B cell (primary cell): ENCODE measurements at regions not wholly inside any gene's neighbourhood (a gene's known extent, or its start where the extent isn't known, plus 50 kb on each side); places are given as distances from the start of the nearest gene placed in this dataset.

Experiments
- ATAC-seq: fragments of 200-7000 bp; cut with Tn5 transposase; one replicate; pipeline ENCODE4 v1.10.0; 2021; ENCODE audit warnings: low read depth, mild to moderate bottlenecking, moderate number of reproducible peaks, moderate library complexity
- CTCF ChIA-PET: fragments of 350-600 bp; sonication (Branson Sonifier 250); formaldehyde crosslinking; loops from one replicate; lab custom pipeline; 2021; ENCODE audit warnings: antibody characterized with exemption, inconsistent platforms; lab: Charles Lee
- POLR2A ChIA-PET: fragments of 350-600 bp; sonication (Branson Sonifier 250); formaldehyde crosslinking; loops from one replicate; lab custom pipeline; 2021; ENCODE audit warnings: antibody characterized with exemption; lab: Charles Lee
- DNase-seq: peaks from one replicate; pipeline ENCODE4 v3.0.0; 2013
- H2AFZ ChIP-seq: 2 replicates; pipeline ENCODE4 v1.6.1; 2012; ENCODE audit warnings: mild to moderate bottlenecking, low read depth, low read length; ENCODE audit not compliant: insufficient read depth, poor library complexity, severe bottlenecking
- H3K27ac ChIP-seq, 2 donors: 1 replicate in 1 of 2; 2 replicates in 1 of 2; pipeline ENCODE4 v1.5.1; 2012 to 2013; ENCODE audit warnings: low read length in 2 of 2, mild to moderate bottlenecking in 2 of 2, moderate library complexity in 1 of 2
- H3K27me3 ChIP-seq, 4 experiments: fragments of 200-600 bp in 1 of 4; sonication (generic) in 1 of 4; replicated peaks in 1 of 4; 1 replicate in 2 of 4; 2 replicates in 2 of 4; pipeline versions ENCODE4 v1.6.1 to v1.7.0; 2013 to 2016; ENCODE audit warnings: low read length in 3 of 4, mild to moderate bottlenecking in 2 of 4, mixed read lengths in 1 of 4, moderate library complexity in 1 of 4; ENCODE audit not compliant: insufficient read depth in 4 of 4, control insufficient read depth in 3 of 4; ENCODE audit errors: control extremely low read depth in 1 of 4
- H3K36me3 ChIP-seq, 2 experiments: replicated peaks in 1 of 2; 1 replicate in 1 of 2; 2 replicates in 1 of 2; pipeline versions ENCODE4 v1.6.1 to v1.7.1; 2013; ENCODE audit warnings: low read length in 1 of 2; ENCODE audit not compliant: insufficient read depth in 2 of 2, control insufficient read depth in 1 of 2; ENCODE audit errors: control extremely low read depth in 1 of 2, extremely low read depth in 1 of 2
- H3K4me1 ChIP-seq, 2 donors: fragments of 200-600 bp in 1 of 2; sonication (generic) in 1 of 2; 1 replicate in 1 of 2; 2 replicates in 1 of 2; pipeline versions ENCODE4 v1.5.1 to v1.6.1; 2013 to 2017; ENCODE audit warnings: low read length in 2 of 2; ENCODE audit not compliant: control insufficient read depth in 2 of 2, insufficient read depth in 2 of 2
- H3K4me2 ChIP-seq: replicated peaks from 2 replicates; pipeline ENCODE3; 2012; ENCODE audit warnings: mild to moderate bottlenecking, low read depth, low read length; ENCODE audit not compliant: poor library complexity, severe bottlenecking
- H3K4me3 ChIP-seq, 5 experiments: fragments of 200-600 bp in 1 of 5; sonication (generic) in 1 of 5; 1 replicate in 3 of 5; 2 replicates in 2 of 5; pipeline versions ENCODE4 v1.5.1 to v1.7.0; 2011 to 2016; ENCODE audit warnings: low read length in 4 of 5, mild to moderate bottlenecking in 4 of 5, low read depth in 2 of 5, control low read depth in 1 of 5, moderate library complexity in 1 of 5; ENCODE audit not compliant: insufficient read depth in 1 of 5; ENCODE audit errors: control extremely low read depth in 1 of 5, extremely low read depth in 1 of 5
- H3K79me2 ChIP-seq: fragments of 200-600 bp; sonication (generic); one replicate; pipeline ENCODE4 v1.6.0; 2016; ENCODE audit warnings: low read length; ENCODE audit not compliant: control insufficient read depth, insufficient read depth
- H3K9ac ChIP-seq: fragments of 200-600 bp; sonication (generic); 2 replicates; pipeline ENCODE4 v1.6.1; 2017; ENCODE audit warnings: mild to moderate bottlenecking, low read length, moderate library complexity
- H3K9me3 ChIP-seq, 3 donors: one replicate each; pipeline versions ENCODE4 v1.6.1 to v1.7.1; 2013; ENCODE audit warnings: low read length in 2 of 3; ENCODE audit not compliant: control insufficient read depth in 2 of 3, insufficient read depth in 1 of 3; ENCODE audit errors: control extremely low read depth in 1 of 3
- H4K20me1 ChIP-seq: 2 replicates; pipeline ENCODE4 v1.6.0; 2012; ENCODE audit warnings: mild to moderate bottlenecking, low read length; ENCODE audit not compliant: insufficient read depth, control insufficient read depth, poor library complexity, severe bottlenecking
- H3K27ac Mint-ChIP-seq: one replicate; pipeline ENCODE4 v1.8.0; 2021; ENCODE audit warnings: mixed read lengths
- H3K27me3 Mint-ChIP-seq: one replicate; pipeline ENCODE4 v1.8.0; 2021; ENCODE audit warnings: mixed read lengths
- H3K4me1 Mint-ChIP-seq: one replicate; pipeline ENCODE4 v1.8.0; 2021; ENCODE audit warnings: mixed read lengths
- H3K4me3 Mint-ChIP-seq: one replicate; pipeline ENCODE4 v1.8.0; 2021; ENCODE audit warnings: mixed read lengths
- H3K9me3 Mint-ChIP-seq: one replicate; pipeline ENCODE4 v1.8.0; 2022; ENCODE audit warnings: mixed read lengths; ENCODE audit not compliant: insufficient read depth
- CTCF ChIP-seq: fragments of 200-600 bp; IDR thresholded peaks from one replicate; pipeline ENCODE4 v1.8.0; 2022; ENCODE audit warnings: antibody characterized with exemption, mild to moderate bottlenecking
- EZH2 ChIP-seq: IDR thresholded peaks from 2 replicates; pipeline ENCODE4 v1.6.1; 2012; ENCODE audit warnings: borderline replicate concordance, low read depth, mild to moderate bottlenecking, moderate library complexity, low read length; ENCODE audit not compliant: insufficient read depth, poor library complexity, severe bottlenecking
- WGBS: methylation state at CpG from one replicate; pipeline ENCODE4 v1.1.5; 2013; ENCODE audit warnings: missing lambda C conversion rate; ENCODE audit not compliant: insufficient coverage; 5-methylcytosine and 5-hydroxymethylcytosine counted together
- intact Hi-C: fragments of 100-400 bp; cut with micrococcal nuclease; formaldehyde crosslinking; loops from one replicate; pipeline ENCODE4 v1.10.0; 2022

GRCh38 chr5:24854350-24854749, 209.6 kb upstream of the CDH10 start:
- CTCF ChIA-PET: no interaction called here
- TF ChIP-seq CTCF: no peak
- no peak for TF ChIP-seq EZH2

GRCh38 chr5:24850926-24851486, 206.2 kb upstream of the CDH10 start:
- H3K9me3 ChIP-seq: no peaks in the 10 kb centered on the region
- no peaks in the 10 kb centered on the region for H3K27me3 ChIP-seq
- no peak overlapping the region for H3K9ac ChIP-seq
- no peaks in the 10 kb centered on the region for H4K20me1 ChIP-seq
- H3K79me2 ChIP-seq: no peaks in the 10 kb centered on the region
- Mint-ChIP-seq H3K27me3 (no peaks in the 10 kb centered on the region), H3K4me1 (no peaks in the 10 kb centered on the region), H3K27ac (no peak overlapping the region), H3K4me3 (no peak overlapping the region), H3K9me3 (peaks cover 11% of the 10 kb centered on the region)
- no peak for ATAC-seq
- no peaks in the 10 kb centered on the region for H3K36me3 ChIP-seq
- intact Hi-C loops: no loop called here
- ChIA-PET CTCF (no interaction called here), POLR2A (no interaction called here)
- H3K27ac ChIP-seq: no peak overlapping the region
- H3K4me1 ChIP-seq: no peaks in the 10 kb centered on the region
- H3K4me2 ChIP-seq: no peak overlapping the region
- no peak overlapping the region for H2AFZ ChIP-seq
- no peak for TF ChIP-seq EZH2
- TF ChIP-seq CTCF: no peak
- H3K4me3 ChIP-seq: no peak overlapping the region
- 54% methylated on average over 2 of the region's 5 CpGs for WGBS
- no peak for DNase-seq

More at GRCh38 chr5:24854350-24854749, 209.6 kb upstream of the CDH10 start:
- H3K36me3 ChIP-seq: no peaks in the 10 kb centered on the region
- H3K9ac ChIP-seq: no peak overlapping the region
- no peak overlapping the region for H3K4me3 ChIP-seq
- no peak for DNase-seq
- no peaks in the 10 kb centered on the region for H3K79me2 ChIP-seq
- H3K4me3 Mint-ChIP-seq: no peak overlapping the region
- peaks cover 6% of the 10 kb centered on the region for H3K9me3 Mint-ChIP-seq
- no peak for ATAC-seq
- intact Hi-C loops: no loop called here
- H3K27ac Mint-ChIP-seq: no peak overlapping the region
- H3K27ac ChIP-seq: no peak overlapping the region
- H3K4me1 ChIP-seq: no peaks in the 10 kb centered on the region
- no peaks in the 10 kb centered on the region for H3K27me3 ChIP-seq
- POLR2A ChIA-PET: no interaction called here
- H3K4me2 ChIP-seq: no peak overlapping the region
- no peak overlapping the region for H2AFZ ChIP-seq
- no peaks in the 10 kb centered on the region for H3K4me1 Mint-ChIP-seq
- H3K27me3 Mint-ChIP-seq: no peaks in the 10 kb centered on the region
- no peaks in the 10 kb centered on the region for H4K20me1 ChIP-seq
- H3K9me3 ChIP-seq: no peaks in the 10 kb centered on the region
